Peyer's patch (tissue), 4 donors: ENCODE measurements at regions not wholly inside any gene's neighbourhood (a gene's known extent, or its start where the extent isn't known, plus 50 kb on each side); places are given as distances from the start of the nearest gene placed in this dataset.

Experiments used
- CTCF ChIP-seq, 6 experiments: fragments of 450-650 bp in 4 of 6; fragments of 200-600 bp in 2 of 6; sonication (generic) in 1 of 6; IDR thresholded peaks; one replicate each; pipeline ENCODE4 v1.5.1; 2017 to 2019; ENCODE audit warnings: antibody characterized with exemption in 6 of 6, mild to moderate bottlenecking in 3 of 6, moderate library complexity in 1 of 6
- POLR2A ChIP-seq, 2 donors: fragments of 450-650 bp; IDR thresholded peaks; one replicate each; pipeline ENCODE4 v1.5.1; 2017; ENCODE audit warnings: antibody characterized with exemption in 2 of 2, mild to moderate bottlenecking in 2 of 2, moderate library complexity in 2 of 2

- TF ChIP-seq CTCF (IDR thresholded peaks at IDR 0.05) (no peak), POLR2A (IDR thresholded peaks at IDR 0.05) (no peak)
Measured at GRCh38 chr1:30242722-30243457, 480.5 kb downstream of the MATN1 start.
